Left ventricle myocardium inferior (tissue), 1 donor: ENCODE measurements at regions not wholly inside any gene's neighbourhood (a gene's known extent, or its start where the extent isn't known, plus 50 kb on each side); places are given as distances from the start of the nearest gene placed in this dataset.

Source experiments
- DNase-seq: peaks from one replicate; pipeline ENCODE4 v3.0.0-alpha.2; 2020
- H3K27ac ChIP-seq: fragments of 200-600 bp; replicated peaks from 2 replicates; pipeline ENCODE4 v1.8.0; 2021
- H3K27me3 ChIP-seq: fragments of 200-600 bp; 2 replicates; pipeline ENCODE4 v1.8.0; 2021; ENCODE audit warnings: low read depth
- H3K36me3 ChIP-seq: fragments of 200-600 bp; 2 replicates; pipeline ENCODE4 v1.8.0; 2021
- H3K4me1 ChIP-seq: fragments of 200-600 bp; 2 replicates; pipeline ENCODE4 v1.8.0; 2021
- H3K4me3 ChIP-seq: fragments of 200-600 bp; 2 replicates; pipeline ENCODE4 v1.8.0; 2021; ENCODE audit warnings: mild to moderate bottlenecking, moderate library complexity
- H3K9me3 ChIP-seq: fragments of 200-600 bp; replicated peaks from 2 replicates; pipeline ENCODE4 v1.8.0; 2021
- CTCF ChIP-seq: fragments of 200-600 bp; IDR thresholded peaks from 2 replicates; pipeline ENCODE4 v1.8.0; 2021; ENCODE audit warnings: antibody characterized with exemption, mild to moderate bottlenecking, borderline replicate concordance
- intact Hi-C: fragments of 100-400 bp; cut with micrococcal nuclease; formaldehyde crosslinking; loops from one replicate; pipeline ENCODE4 v1.11.0; 2022
- donor health status: DM: no; HTN: yes; CAD: no; lungs with severe emphysema.

- no peak overlapping the region for H3K4me3 ChIP-seq
- TF ChIP-seq CTCF: no peak
- no peak overlapping the region for H3K27ac ChIP-seq
- intact Hi-C loops: no loop called here
- no peaks in the 10 kb centered on the region for H3K9me3 ChIP-seq
- H3K36me3 ChIP-seq: no peaks in the 10 kb centered on the region
- no peak for DNase-seq
- no peaks in the 10 kb centered on the region for H3K4me1 ChIP-seq
- no peaks in the 10 kb centered on the region for H3K27me3 ChIP-seq
These were observed 378.4 kb upstream of the CHORDC1 start for GRCh38 chr11:90601261-90601660.

GRCh38 chr11:90594658-90595057, 371.8 kb upstream of the CHORDC1 start:
- intact Hi-C loops: no loop called here
- Histone ChIP-seq H3K27ac (no peak overlapping the region), H3K36me3 (no peaks in the 10 kb centered on the region), H3K4me3 (no peak overlapping the region), H3K9me3 (peaks cover 8% of the 10 kb centered on the region), H3K27me3 (no peaks in the 10 kb centered on the region), H3K4me1 (peaks cover 5% of the 10 kb centered on the region)
- TF ChIP-seq CTCF: no peak
- no peak for DNase-seq

GRCh38 chr11:90593099-90593498, 370.2 kb upstream of the CHORDC1 start:
- H3K36me3 ChIP-seq: no peaks in the 10 kb centered on the region
- peaks cover 5% of the 10 kb centered on the region for H3K4me1 ChIP-seq
- DNase-seq: no peak
- H3K9me3 ChIP-seq: peaks cover 8% of the 10 kb centered on the region
- intact Hi-C loops: no loop called here
- H3K27ac ChIP-seq: no peak overlapping the region
- no peaks in the 10 kb centered on the region for H3K27me3 ChIP-seq
- H3K4me3 ChIP-seq: no peak overlapping the region
- no peak for TF ChIP-seq CTCF

- H3K27ac ChIP-seq: no peak overlapping the region
- no peak for TF ChIP-seq CTCF
- H3K9me3 ChIP-seq: peaks cover 8% of the 10 kb centered on the region
- H3K4me1 ChIP-seq: peaks cover 5% of the 10 kb centered on the region
- no peaks in the 10 kb centered on the region for H3K27me3 ChIP-seq
- no peaks in the 10 kb centered on the region for H3K36me3 ChIP-seq
- H3K4me3 ChIP-seq: no peak overlapping the region
- no peak for DNase-seq
- intact Hi-C loops: no loop called here
These were observed 367.4 kb upstream of the CHORDC1 start for GRCh38 chr11:90590286-90590685.

GRCh38 chr11:90589735-90590134, 366.9 kb upstream of the CHORDC1 start:
- no peak for DNase-seq
- intact Hi-C loops: no loop called here

More at GRCh38 chr11:90589735-90590134, 366.9 kb upstream of the CHORDC1 start:
- peaks cover 8% of the 10 kb centered on the region for H3K9me3 ChIP-seq
- peaks cover 3% of the 10 kb centered on the region for H3K4me1 ChIP-seq
- H3K27ac ChIP-seq: no peak overlapping the region
- no peaks in the 10 kb centered on the region for H3K36me3 ChIP-seq
- no peak overlapping the region for H3K4me3 ChIP-seq
- TF ChIP-seq CTCF: no peak
- no peaks in the 10 kb centered on the region for H3K27me3 ChIP-seq
